GM23338 (cell line): ENCODE measurements at regions not wholly inside any gene's neighbourhood (a gene's known extent, or its start where the extent isn't known, plus 50 kb on each side); places are given as distances from the start of the nearest gene placed in this dataset.

Experiments used
- ATAC-seq: fragments of 200-7000 bp; cut with Tn5 transposase; 3 replicates; pipeline ENCODE4 v1.9.1; 2020
- DNase-seq: peaks from one replicate; pipeline ENCODE4 v3.0.0-alpha.2; 2015; ENCODE audit warnings: low spot score
- H2AFZ ChIP-seq: fragments of 200-600 bp; sonication (generic); 2 replicates; pipeline ENCODE4 v1.8.0; 2016; ENCODE audit warnings: antibody characterized with exemption, mild to moderate bottlenecking, moderate library complexity
- H3F3A ChIP-seq: fragments of 200-600 bp; sonication (generic); replicated peaks from 2 replicates; pipeline ENCODE4 v1.8.0; 2017; ENCODE audit warnings: antibody characterized with exemption, mixed run types, low read depth
- H3K27ac ChIP-seq: fragments of 200-600 bp; sonication (generic); 2 replicates; pipeline ENCODE4 v1.6.1; 2016; ENCODE audit warnings: low read depth
- H3K27me3 ChIP-seq: fragments of 200-600 bp; sonication (generic); 2 replicates; pipeline ENCODE4 v1.8.0; 2016; ENCODE audit warnings: mild to moderate bottlenecking, mixed run types, moderate library complexity; ENCODE audit not compliant: insufficient read depth
- H3K36me3 ChIP-seq: fragments of 200-600 bp; sonication (generic); 2 replicates; pipeline ENCODE4 v1.8.0; 2016; ENCODE audit warnings: mild to moderate bottlenecking; ENCODE audit not compliant: insufficient read depth
- H3K4me1 ChIP-seq: fragments of 200-600 bp; sonication (generic); 2 replicates; pipeline ENCODE4 v1.8.0; 2016; ENCODE audit warnings: mild to moderate bottlenecking, moderate library complexity; ENCODE audit not compliant: insufficient read depth
- H3K4me2 ChIP-seq: fragments of 200-600 bp; sonication (generic); 2 replicates; pipeline ENCODE4 v1.7.1; 2017; ENCODE audit warnings: mixed run types
- H3K4me3 ChIP-seq: fragments of 200-600 bp; sonication (generic); 2 replicates; pipeline ENCODE4 v1.6.1; 2016; ENCODE audit warnings: mixed run types
- H3K79me2 ChIP-seq: fragments of 200-600 bp; sonication (generic); replicated peaks from 2 replicates; pipeline ENCODE4 v1.8.0; 2017; ENCODE audit warnings: mild to moderate bottlenecking; ENCODE audit not compliant: insufficient read depth
- H3K9me2 ChIP-seq: fragments of 200-600 bp; sonication (generic); 2 replicates; pipeline ENCODE4 v1.8.0; 2017; ENCODE audit not compliant: insufficient read depth
- H4K20me1 ChIP-seq: fragments of 200-600 bp; sonication (generic); replicated peaks from 2 replicates; pipeline ENCODE4 v1.8.0; 2017; ENCODE audit warnings: mild to moderate bottlenecking; ENCODE audit not compliant: insufficient read depth
- H3K27ac Mint-ChIP-seq: 2 replicates; pipeline ENCODE4 v1.8.0; 2020; ENCODE audit warnings: inconsistent platforms, mild to moderate bottlenecking, moderate library complexity, mixed read lengths
- H3K27me3 Mint-ChIP-seq: 3 replicates; pipeline ENCODE4 v1.8.0; 2022; ENCODE audit warnings: low read depth, mild to moderate bottlenecking, moderate library complexity, mixed read lengths, inconsistent platforms; ENCODE audit not compliant: insufficient read depth, poor library complexity
- H3K36me3 Mint-ChIP-seq: 3 replicates; pipeline ENCODE4 v1.8.0; 2021; ENCODE audit warnings: low read depth, mild to moderate bottlenecking, inconsistent platforms, moderate library complexity, mixed read lengths
- H3K4me1 Mint-ChIP-seq: 3 replicates; pipeline ENCODE4 v1.8.0; 2020; ENCODE audit warnings: mild to moderate bottlenecking, inconsistent platforms, mixed read lengths
- H3K4me3 Mint-ChIP-seq: 3 replicates; pipeline ENCODE4 v1.8.0; 2021; ENCODE audit warnings: moderate library complexity, mild to moderate bottlenecking, inconsistent platforms, mixed read lengths
- H3K9me3 Mint-ChIP-seq: 3 replicates; pipeline ENCODE4 v1.8.0; 2020; ENCODE audit warnings: moderate library complexity, mild to moderate bottlenecking, inconsistent platforms, mixed read lengths
- CREB1 ChIP-seq: fragments of 250-450 bp; sonication (Bioruptor Pico); IDR thresholded peaks from 2 replicates; pipeline ENCODE4 v1.5.0; 2020; ENCODE audit warnings: low read depth, mild to moderate bottlenecking, moderate library complexity
- EZH2 ChIP-seq: fragments of 200-600 bp; sonication (generic); IDR thresholded peaks from one replicate; pipeline ENCODE4 v1.8.0; 2017; ENCODE audit warnings: antibody characterized with exemption, mild to moderate bottlenecking, low read depth; ENCODE audit not compliant: unreplicated experiment
- EZH2phosphoT487 ChIP-seq: fragments of 200-600 bp; sonication (generic); IDR thresholded peaks from one replicate; pipeline ENCODE4 v1.8.1; 2018; ENCODE audit warnings: antibody characterized with exemption; ENCODE audit not compliant: unreplicated experiment
- JUNB ChIP-seq: IDR thresholded peaks from one replicate; pipeline ENCODE4 v1.6.1; 2016; ENCODE audit warnings: antibody characterized with exemption; ENCODE audit not compliant: unreplicated experiment
- NANOG ChIP-seq: IDR thresholded peaks from 2 replicates; pipeline ENCODE4 v1.6.1; 2016; ENCODE audit warnings: antibody characterized with exemption, borderline replicate concordance
- POLR2AphosphoS5 ChIP-seq: IDR thresholded peaks from 2 replicates; pipeline ENCODE4 v1.6.1; 2016; ENCODE audit warnings: antibody characterized with exemption, low read depth
- REST ChIP-seq: IDR thresholded peaks from one replicate; pipeline ENCODE4 v1.6.1; 2018; ENCODE audit warnings: antibody characterized with exemption; ENCODE audit not compliant: unreplicated experiment
- STAT1 ChIP-seq: IDR thresholded peaks from one replicate; pipeline ENCODE4 v1.6.1; 2016; ENCODE audit warnings: antibody characterized with exemption; ENCODE audit not compliant: unreplicated experiment
- ZNF114 ChIP-seq: fragments of 250-450 bp; sonication (Bioruptor Pico); IDR thresholded peaks from 2 replicates; pipeline ENCODE4 v1.5.0; 2020; ENCODE audit warnings: mild to moderate bottlenecking, moderate library complexity
- ZNF331 ChIP-seq: fragments of 250-450 bp; sonication (Bioruptor Pico); IDR thresholded peaks from 2 replicates; pipeline ENCODE4 v1.5.0; 2020; ENCODE audit warnings: low read depth, mild to moderate bottlenecking, moderate library complexity
- ZNF462 ChIP-seq: fragments of 250-450 bp; sonication (Bioruptor Pico); IDR thresholded peaks from 2 replicates; pipeline ENCODE4 v1.5.0; 2020; ENCODE audit warnings: mild to moderate bottlenecking, moderate library complexity
- TF ChIP-seq, protein P1 (sequence below), 2 experiments: fragments of 200-600 bp in 1 of 2; sonication (generic) in 1 of 2; conservative IDR thresholded peaks; 2 replicates each; pipeline versions ENCODE4 v1.5.1 to v1.6.1; 2016 to 2017; ENCODE audit warnings: antibody characterized with exemption in 2 of 2, low read depth in 2 of 2, mild to moderate bottlenecking in 2 of 2, moderate library complexity in 1 of 2
- TF ChIP-seq, protein P2 (sequence below): IDR thresholded peaks from 2 replicates; pipeline ENCODE4 v1.6.1; 2016; ENCODE audit warnings: antibody characterized with exemption

DNA sequence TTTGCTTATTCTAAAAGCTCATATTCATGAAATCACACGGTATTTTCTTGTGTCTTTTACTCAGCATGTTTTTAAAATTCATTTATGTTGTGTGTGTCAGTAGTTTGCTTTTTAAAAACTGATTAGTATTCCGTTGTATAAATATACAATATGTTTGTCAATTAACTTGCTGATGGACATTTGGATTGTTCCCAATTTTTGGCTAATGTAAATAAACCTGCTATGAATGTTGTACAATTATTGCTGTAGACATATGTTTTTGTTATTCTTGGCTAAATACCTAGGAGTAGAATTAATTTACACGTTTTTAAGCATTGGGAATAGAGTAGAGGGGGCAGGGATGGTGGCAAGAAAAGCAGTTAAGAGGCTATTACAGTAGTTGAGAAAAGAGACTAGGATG, 199.5 kb upstream of the CCL2 start:
- Histone ChIP-seq H3K36me3 (no peaks in the 10 kb centered on the region), H3K4me3 (no peak overlapping the region), H4K20me1 (0 out of 2 replicates have a peak, but pooled peaks cover 4% of the 10 kb centered on the region), H2AFZ (no peak overlapping the region), H3F3A (no peaks in the 10 kb centered on the region), H3K4me2 (no peak overlapping the region), H3K79me2 (peaks cover 1% of the 10 kb centered on the region; the same call in 1 of the 2 replicates), H3K9me2 (peaks cover 3% of the 10 kb centered on the region; the same call in 1 of the 2 replicates), H3K4me1 (no peaks in the 10 kb centered on the region), H3K27me3 (no peaks in the 10 kb centered on the region), H3K27ac (no peak overlapping the region)
- Mint-ChIP-seq H3K27me3 (peaks cover 3% of the 10 kb centered on the region), H3K9me3 (peaks cover 6% of the 10 kb centered on the region), H3K27ac (no peak overlapping the region), H3K4me3 (no peak overlapping the region), H3K36me3 (peaks cover 5% of the 10 kb centered on the region; the same call in 2 of the 3 replicates), H3K4me1 (no peaks in the 10 kb centered on the region; the same call in 2 of the 3 replicates)
- DNase-seq (no peak), ATAC-seq (no peak)
- TF ChIP-seq ZNF114 (CRISPR knock-in tag), result no peak
- no peak for TF ChIP-seq CREB1 (CRISPR knock-in tag)
- no peak for TF ChIP-seq ZNF462
- TF ChIP-seq EZH2phosphoT487, result no peak
- no peak for TF ChIP-seq NANOG
- TF ChIP-seq POLR2AphosphoS5, result no peak
- TF ChIP-seq STAT1, result no peak
- TF ChIP-seq, protein P1, sequence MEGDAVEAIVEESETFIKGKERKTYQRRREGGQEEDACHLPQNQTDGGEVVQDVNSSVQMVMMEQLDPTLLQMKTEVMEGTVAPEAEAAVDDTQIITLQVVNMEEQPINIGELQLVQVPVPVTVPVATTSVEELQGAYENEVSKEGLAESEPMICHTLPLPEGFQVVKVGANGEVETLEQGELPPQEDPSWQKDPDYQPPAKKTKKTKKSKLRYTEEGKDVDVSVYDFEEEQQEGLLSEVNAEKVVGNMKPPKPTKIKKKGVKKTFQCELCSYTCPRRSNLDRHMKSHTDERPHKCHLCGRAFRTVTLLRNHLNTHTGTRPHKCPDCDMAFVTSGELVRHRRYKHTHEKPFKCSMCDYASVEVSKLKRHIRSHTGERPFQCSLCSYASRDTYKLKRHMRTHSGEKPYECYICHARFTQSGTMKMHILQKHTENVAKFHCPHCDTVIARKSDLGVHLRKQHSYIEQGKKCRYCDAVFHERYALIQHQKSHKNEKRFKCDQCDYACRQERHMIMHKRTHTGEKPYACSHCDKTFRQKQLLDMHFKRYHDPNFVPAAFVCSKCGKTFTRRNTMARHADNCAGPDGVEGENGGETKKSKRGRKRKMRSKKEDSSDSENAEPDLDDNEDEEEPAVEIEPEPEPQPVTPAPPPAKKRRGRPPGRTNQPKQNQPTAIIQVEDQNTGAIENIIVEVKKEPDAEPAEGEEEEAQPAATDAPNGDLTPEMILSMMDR (conservative IDR thresholded peaks at IDR 0.05; ENCODE audit: low read depth in 2 of 2), result no peak
- TF ChIP-seq REST, result no peak
- TF ChIP-seq ZNF331, result no peak
- TF ChIP-seq JUNB, result no peak
- TF ChIP-seq, protein P2, sequence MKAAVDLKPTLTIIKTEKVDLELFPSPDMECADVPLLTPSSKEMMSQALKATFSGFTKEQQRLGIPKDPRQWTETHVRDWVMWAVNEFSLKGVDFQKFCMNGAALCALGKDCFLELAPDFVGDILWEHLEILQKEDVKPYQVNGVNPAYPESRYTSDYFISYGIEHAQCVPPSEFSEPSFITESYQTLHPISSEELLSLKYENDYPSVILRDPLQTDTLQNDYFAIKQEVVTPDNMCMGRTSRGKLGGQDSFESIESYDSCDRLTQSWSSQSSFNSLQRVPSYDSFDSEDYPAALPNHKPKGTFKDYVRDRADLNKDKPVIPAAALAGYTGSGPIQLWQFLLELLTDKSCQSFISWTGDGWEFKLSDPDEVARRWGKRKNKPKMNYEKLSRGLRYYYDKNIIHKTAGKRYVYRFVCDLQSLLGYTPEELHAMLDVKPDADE, result no peak
- TF ChIP-seq EZH2, result no peak
